GM19043 (cell line): ENCODE measurements at regions not wholly inside any gene's neighbourhood (a gene's known extent, or its start where the extent isn't known, plus 50 kb on each side); places are given as distances from the start of the nearest gene placed in this dataset.

Experiments used
- ATAC-seq: cut with Tn5 transposase; IDR thresholded peaks from one replicate; pipeline ENCODE4 v1.9.1; 2021; ENCODE audit warnings: low read depth; ENCODE audit not compliant: unreplicated experiment

- no peak for ATAC-seq
Observed at GRCh38 chr3:43156812-43157455, 51.1 kb upstream of the POMGNT2 start.

DNA sequence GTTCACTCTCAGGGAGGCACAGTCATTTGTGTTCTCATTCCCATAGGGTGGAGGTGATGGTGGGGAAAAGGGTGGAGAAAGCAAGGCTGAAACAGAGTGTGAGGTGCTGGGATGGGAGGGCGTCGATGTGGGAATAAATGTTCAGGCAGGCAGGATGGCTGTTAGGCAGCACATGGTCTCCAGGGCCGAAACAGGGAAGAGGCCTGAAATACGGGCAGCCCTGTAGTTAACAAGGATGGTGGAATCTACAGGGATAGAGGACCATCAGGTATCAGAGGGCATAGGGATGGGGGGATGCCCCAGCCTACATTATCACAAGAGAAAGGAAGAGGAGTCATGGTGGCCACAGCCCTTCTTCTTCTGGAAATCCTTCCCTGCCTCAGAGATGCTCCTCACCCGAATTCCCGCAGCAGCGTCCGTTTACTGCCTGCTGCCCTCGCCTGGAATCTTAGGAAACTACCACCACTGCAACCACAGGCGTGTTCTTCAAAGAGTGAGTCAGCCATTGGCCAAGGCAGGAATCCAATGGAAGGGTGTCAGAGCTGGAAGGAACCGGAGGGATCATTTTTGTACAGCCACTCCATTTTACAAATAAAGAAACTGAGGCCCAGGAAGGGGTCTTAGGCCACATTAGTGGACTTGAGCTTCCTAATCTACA lies 49.7 kb upstream of the POMGNT2 start:
- ATAC-seq: no peak
